ENCODE measurements at regions not wholly inside any gene's neighbourhood (a gene's known extent, or its start where the extent isn't known, plus 50 kb on each side); places are given as distances from the start of the nearest gene placed in this dataset.

- TF ChIP-seq ATF2 (IDR thresholded peaks at IDR 0.05; ENCODE audit: low read length): no peak
- no peak for TF ChIP-seq MAFK (IDR thresholded peaks at IDR 0.05; ENCODE audit: low read depth, low read length)
- no peak for TF ChIP-seq SIX5 (IDR thresholded peaks at IDR 0.05; ENCODE audit: low read depth, low read length)
- TF ChIP-seq BCL11A (IDR thresholded peaks at IDR 0.05; ENCODE audit: low read depth in 2 of 2, low read length in 2 of 2): no peak
- no peak for TF ChIP-seq RXRA (IDR thresholded peaks at IDR 0.05; ENCODE audit: insufficient read depth, low read depth, low read length)
- TF ChIP-seq RBBP5 (IDR thresholded peaks at IDR 0.05; ENCODE audit: borderline replicate concordance, low read depth, low read length): no peak
- no peak for TF ChIP-seq RNF2 (IDR thresholded peaks at IDR 0.05; ENCODE audit: borderline replicate concordance, low read depth, low read length, missing control alignments, poor library complexity, severe bottlenecking)
- no peak for TF ChIP-seq CBX8 (IDR thresholded peaks at IDR 0.05; ENCODE audit: borderline replicate concordance, low read depth, low read length)
- TF ChIP-seq RFX5 (IDR thresholded peaks at IDR 0.05; ENCODE audit: borderline replicate concordance, low read depth, low read length): no peak
- TF ChIP-seq CTBP2 (IDR thresholded peaks at IDR 0.05; ENCODE audit: borderline replicate concordance, insufficient read depth, insufficient read length, low read length): no peak
- TF ChIP-seq SUZ12 (IDR thresholded peaks at IDR 0.05; ENCODE audit: low read length): no peak
These were observed 189.1 kb upstream of the KBTBD8 start (continued) for GRCh38 chr3:66808891-66809594.

Data from H1 (cell line).